K562 (cell line): ENCODE measurements at regions not wholly inside any gene's neighbourhood (a gene's known extent, or its start where the extent isn't known, plus 50 kb on each side); places are given as distances from the start of the nearest gene placed in this dataset.

Source experiments
- ATAC-seq: fragments of 200-7000 bp; cut with Tn5 transposase; 3 replicates; pipeline ENCODE4 v1.9.1; 2020; ENCODE audit warnings: moderate library complexity
- BruUV-seq: library from RNA; stranded (reverse); fragments of 400-500 nt; replicated peaks from 2 replicates; lab custom pipeline; 2021; lab: Mats Ljungman, UMichigan
- CTCF ChIA-PET: fragments of 300-600 bp; formaldehyde crosslinking; extraction: SDS; loops from one replicate; lab custom pipeline; 2021; ENCODE audit warnings: low intra/inter-chr PET ratio; lab: Yijun Ruan, JAX
- POLR2A ChIA-PET: fragments of 300-600, 350-650 bp; sonication (Branson Sonifier 250); formaldehyde crosslinking; extraction: SDS; loops from one replicate; lab custom pipeline; 2021; ENCODE audit warnings: antibody characterized with exemption, inconsistent platforms; lab: Yijun Ruan, JAX
- DNase-seq, 4 experiments: peaks; one replicate each; pipeline versions ENCODE4 v3.0.0 to v3.0.0-alpha.2; 2011 to 2018; ENCODE audit warnings: low spot score in 3 of 4, mixed read lengths in 3 of 4; ENCODE audit errors: extremely low read depth in 1 of 4
- FAIRE-seq: peaks from 2 replicates; lab custom pipeline; 2011; peaks lifted over from hg19 to GRCh38; lab: Jason Lieb, UNC
- H2AFZ ChIP-seq: 2 replicates; pipeline ENCODE4 v1.6.0; 2011; ENCODE audit warnings: low read depth, low read length, control low read depth, inconsistent platforms
- H3K27ac ChIP-seq: fragments of 200-600 bp; 3 replicates; pipeline ENCODE4 v1.8.0; 2011; ENCODE audit warnings: low read depth, mild to moderate bottlenecking, control low read depth, inconsistent platforms, low read length, moderate library complexity, mixed read lengths; ENCODE audit errors: extremely low read depth
- H3K27me3 ChIP-seq, 2 experiments: fragments of 300-600 bp in 1 of 2; 2 replicates in 1 of 2; 3 replicates in 1 of 2; pipeline versions ENCODE4 v1.6.0 to v1.8.0; 2011; ENCODE audit warnings: inconsistent platforms in 2 of 2, low read length in 2 of 2, mild to moderate bottlenecking in 1 of 2, mixed read lengths in 1 of 2, moderate library complexity in 1 of 2; ENCODE audit not compliant: control insufficient read depth in 2 of 2, insufficient read depth in 2 of 2
- H3K36me3 ChIP-seq: fragments of 300-600 bp; 3 replicates; pipeline ENCODE4 v1.8.0; 2011; ENCODE audit warnings: mild to moderate bottlenecking, low read length, inconsistent platforms; ENCODE audit not compliant: control insufficient read depth, insufficient read depth
- H3K4me1 ChIP-seq, 2 experiments: fragments of 200-600 bp in 1 of 2; replicated peaks in 1 of 2; 2 replicates in 1 of 2; 3 replicates in 1 of 2; pipeline versions ENCODE4 v1.5.1 to v1.8.0; 2011; ENCODE audit warnings: inconsistent platforms in 2 of 2, low read length in 2 of 2, mild to moderate bottlenecking in 1 of 2, mixed read lengths in 1 of 2, moderate library complexity in 1 of 2; ENCODE audit not compliant: control insufficient read depth in 2 of 2, insufficient read depth in 2 of 2
- H3K4me2 ChIP-seq: 2 replicates; pipeline ENCODE4 v1.6.1; 2011; ENCODE audit warnings: low read length, control low read depth, inconsistent platforms, mixed read lengths; ENCODE audit not compliant: insufficient read depth
- H3K4me3 ChIP-seq: fragments of 200-600 bp; sonication (generic), shearing (Covaris generic); 2 replicates; pipeline ENCODE4 v1.5.1; 2016; ENCODE audit warnings: control low read depth, inconsistent platforms
- H3K79me2 ChIP-seq: fragments of 200-600 bp; 3 replicates; pipeline ENCODE4 v1.8.0; 2011; ENCODE audit warnings: low read length, inconsistent platforms; ENCODE audit not compliant: control insufficient read depth, insufficient read depth
- H3K9ac ChIP-seq, 2 experiments: 2 replicates each; pipeline versions ENCODE4 v1.6.0 to v1.6.1; 2011; ENCODE audit warnings: low read depth in 2 of 2, low read length in 2 of 2, control low read depth in 1 of 2, inconsistent platforms in 1 of 2, mild to moderate bottlenecking in 1 of 2, mixed read lengths in 1 of 2; ENCODE audit not compliant: insufficient read depth in 1 of 2
- H3K9me1 ChIP-seq: one replicate; pipeline ENCODE4 v1.6.0; 2011; ENCODE audit warnings: inconsistent platforms, mild to moderate bottlenecking, low read length, moderate library complexity; ENCODE audit not compliant: control insufficient read depth, insufficient read depth
- H3K9me3 ChIP-seq: replicated peaks from 2 replicates; pipeline ENCODE4 v1.5.1; 2011; ENCODE audit warnings: low read depth, low read length, inconsistent platforms; ENCODE audit not compliant: control insufficient read depth, insufficient read depth
- H4K20me1 ChIP-seq: replicated peaks from 2 replicates; pipeline ENCODE4 v1.6.1; 2011; ENCODE audit warnings: low read length, inconsistent platforms, mixed read lengths; ENCODE audit not compliant: control insufficient read depth, insufficient read depth
- ARID2 ChIP-seq: fragments of 450-650 bp; IDR thresholded peaks from 2 replicates; pipeline ENCODE4 v1.6.1; 2017; ENCODE audit warnings: antibody characterized with exemption, mild to moderate bottlenecking
- BCL6 ChIP-seq: fragments of 250-450 bp; sonication (Bioruptor Pico); IDR thresholded peaks from 2 replicates; pipeline ENCODE4 v1.4.0; 2020
- BCOR ChIP-seq: fragments of 450-650 bp; IDR thresholded peaks from 2 replicates; pipeline ENCODE4 v1.6.1; 2016
- BRCA1 ChIP-seq, 2 experiments: fragments of 450-650 bp in 1 of 2; sonication (generic) in 1 of 2; formaldehyde crosslinking in 1 of 2; IDR thresholded peaks; 2 replicates each; pipeline versions ENCODE4 v1.5.0 to v1.6.1; 2017 to 2020; ENCODE audit warnings: mild to moderate bottlenecking in 1 of 2, missing genetic modification reagents in 1 of 2
- E4F1 ChIP-seq: fragments of 250-450 bp; sonication (Bioruptor Pico); IDR thresholded peaks from 2 replicates; pipeline ENCODE4 v1.5.0; 2021; ENCODE audit warnings: mild to moderate bottlenecking, borderline replicate concordance
- NFRKB ChIP-seq: fragments of 450-650 bp; IDR thresholded peaks from 2 replicates; pipeline ENCODE4 v1.6.1; 2016; ENCODE audit warnings: low read depth
- SETDB1 ChIP-seq: IDR thresholded peaks from one replicate; pipeline ENCODE4 v1.6.1; 2012; ENCODE audit warnings: low read length, control low read depth, inconsistent platforms
- SNRNP70 ChIP-seq: fragments of 200-400 bp; formaldehyde crosslinking; optimal IDR thresholded peaks from 2 replicates; pipeline ENCODE3; 2017; ENCODE audit warnings: low read depth, low read length
- TFE3 ChIP-seq: fragments of 450-650 bp; formaldehyde crosslinking; IDR thresholded peaks from 2 replicates; pipeline ENCODE4 v1.4.0; 2020; ENCODE audit warnings: mild to moderate bottlenecking, mixed read lengths
- WGBS: fragments of 100-300 bp; shearing (Covaris generic); methylation state at CpG from one replicate; pipeline ENCODE4 v1.1.6; 2016; ENCODE audit warnings: low coverage, mixed read lengths; ENCODE audit not compliant: insufficient coverage; ENCODE audit errors: missing lambda C conversion rate; 5-methylcytosine and 5-hydroxymethylcytosine counted together
- in situ Hi-C: fragments of 300-500 bp; cut with MboI; formaldehyde crosslinking; loops from 4 replicates; pipeline ENCODE4 v1.15.0; 2018; ENCODE audit warnings: inconsistent platforms, mixed read lengths
- intact Hi-C: fragments of 100-400 bp; cut with micrococcal nuclease; formaldehyde crosslinking; loops from 2 replicates; pipeline ENCODE4 v1.14.2; 2022
- TF ChIP-seq, protein P1 (sequence below): fragments of 450-650 bp; IDR thresholded peaks from 2 replicates; pipeline ENCODE4 v1.6.1; 2016
- TF ChIP-seq, protein P2 (sequence below), 2 experiments: fragments of 450-650 bp; IDR thresholded peaks; 2 replicates each; pipeline ENCODE4 v1.6.1; 2018; ENCODE audit warnings: mild to moderate bottlenecking in 2 of 2, low read depth in 1 of 2; ENCODE audit not compliant: partially characterized antibody in 2 of 2

- H3K9ac ChIP-seq: no peak overlapping the region
- WGBS: 36% methylated on average over 9 of the region's 9 CpGs
- H3K27me3 ChIP-seq: no peaks in the 10 kb centered on the region
- no peaks in the 10 kb centered on the region for H4K20me1 ChIP-seq
- H3K9me3 ChIP-seq: no peaks in the 10 kb centered on the region
- no peak overlapping the region for H3K4me2 ChIP-seq
- H3K79me2 ChIP-seq: no peaks in the 10 kb centered on the region
- H3K4me3 ChIP-seq: no peak overlapping the region
- DNase-seq (peak in 1 of 4 experiments; percentile 21), FAIRE-seq (no peak), ATAC-seq (peak; percentile 78)
- H3K9me1 ChIP-seq: no peaks in the 10 kb centered on the region
- H3K36me3 ChIP-seq: no peaks in the 10 kb centered on the region
- intact Hi-C loops: no loop called here
- H3K27ac ChIP-seq: no peak overlapping the region
- in situ Hi-C loops: no loop called here
- POLR2A ChIA-PET: interaction anchor here (0.9 kb wide), 2 partner anchors 9 to 17 kb away, joined by 3 read pairs; no protein-coding TSS in a partner anchor
- CTCF ChIA-PET: no interaction called here
- H2AFZ ChIP-seq: no peak overlapping the region
- no peaks in the 10 kb centered on the region; a peak in 2 of 5 replicates for H3K4me1 ChIP-seq
- no TSS peak for BruUV-seq
- TF ChIP-seq, protein P1, sequence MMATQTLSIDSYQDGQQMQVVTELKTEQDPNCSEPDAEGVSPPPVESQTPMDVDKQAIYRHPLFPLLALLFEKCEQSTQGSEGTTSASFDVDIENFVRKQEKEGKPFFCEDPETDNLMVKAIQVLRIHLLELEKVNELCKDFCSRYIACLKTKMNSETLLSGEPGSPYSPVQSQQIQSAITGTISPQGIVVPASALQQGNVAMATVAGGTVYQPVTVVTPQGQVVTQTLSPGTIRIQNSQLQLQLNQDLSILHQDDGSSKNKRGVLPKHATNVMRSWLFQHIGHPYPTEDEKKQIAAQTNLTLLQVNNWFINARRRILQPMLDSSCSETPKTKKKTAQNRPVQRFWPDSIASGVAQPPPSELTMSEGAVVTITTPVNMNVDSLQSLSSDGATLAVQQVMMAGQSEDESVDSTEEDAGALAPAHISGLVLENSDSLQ: 0 out of 2 replicates have a peak, but pooled peaks have one; percentile 32
- no peak for TF ChIP-seq NFRKB
- TF ChIP-seq ARID2: no peak
- TF ChIP-seq, protein P2, sequence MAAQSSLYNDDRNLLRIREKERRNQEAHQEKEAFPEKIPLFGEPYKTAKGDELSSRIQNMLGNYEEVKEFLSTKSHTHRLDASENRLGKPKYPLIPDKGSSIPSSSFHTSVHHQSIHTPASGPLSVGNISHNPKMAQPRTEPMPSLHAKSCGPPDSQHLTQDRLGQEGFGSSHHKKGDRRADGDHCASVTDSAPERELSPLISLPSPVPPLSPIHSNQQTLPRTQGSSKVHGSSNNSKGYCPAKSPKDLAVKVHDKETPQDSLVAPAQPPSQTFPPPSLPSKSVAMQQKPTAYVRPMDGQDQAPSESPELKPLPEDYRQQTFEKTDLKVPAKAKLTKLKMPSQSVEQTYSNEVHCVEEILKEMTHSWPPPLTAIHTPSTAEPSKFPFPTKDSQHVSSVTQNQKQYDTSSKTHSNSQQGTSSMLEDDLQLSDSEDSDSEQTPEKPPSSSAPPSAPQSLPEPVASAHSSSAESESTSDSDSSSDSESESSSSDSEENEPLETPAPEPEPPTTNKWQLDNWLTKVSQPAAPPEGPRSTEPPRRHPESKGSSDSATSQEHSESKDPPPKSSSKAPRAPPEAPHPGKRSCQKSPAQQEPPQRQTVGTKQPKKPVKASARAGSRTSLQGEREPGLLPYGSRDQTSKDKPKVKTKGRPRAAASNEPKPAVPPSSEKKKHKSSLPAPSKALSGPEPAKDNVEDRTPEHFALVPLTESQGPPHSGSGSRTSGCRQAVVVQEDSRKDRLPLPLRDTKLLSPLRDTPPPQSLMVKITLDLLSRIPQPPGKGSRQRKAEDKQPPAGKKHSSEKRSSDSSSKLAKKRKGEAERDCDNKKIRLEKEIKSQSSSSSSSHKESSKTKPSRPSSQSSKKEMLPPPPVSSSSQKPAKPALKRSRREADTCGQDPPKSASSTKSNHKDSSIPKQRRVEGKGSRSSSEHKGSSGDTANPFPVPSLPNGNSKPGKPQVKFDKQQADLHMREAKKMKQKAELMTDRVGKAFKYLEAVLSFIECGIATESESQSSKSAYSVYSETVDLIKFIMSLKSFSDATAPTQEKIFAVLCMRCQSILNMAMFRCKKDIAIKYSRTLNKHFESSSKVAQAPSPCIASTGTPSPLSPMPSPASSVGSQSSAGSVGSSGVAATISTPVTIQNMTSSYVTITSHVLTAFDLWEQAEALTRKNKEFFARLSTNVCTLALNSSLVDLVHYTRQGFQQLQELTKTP (IDR thresholded peaks at IDR 0.05; ENCODE audit: low read depth in 1 of 2, partially characterized antibody in 2 of 2): no peak
- no peak for TF ChIP-seq E4F1 (CRISPR knock-in tag)
- no peak for TF ChIP-seq BCOR
- TF ChIP-seq SETDB1: no peak
- TF ChIP-seq SNRNP70: no peak
- no peak for TF ChIP-seq TFE3 (CRISPR knock-in tag)
- no peak for TF ChIP-seq BRCA1 (IDR thresholded peaks at IDR 0.05)
- TF ChIP-seq BRCA1 (CRISPR knock-in tag; IDR thresholded peaks at IDR 0.05): no peak
- TF ChIP-seq BCL6: no peak
Measured at GRCh38 chr3:71987089-71987735, 202.3 kb upstream of the PROK2 start.
